ENCODE measurements at regions not wholly inside any gene's neighbourhood (a gene's known extent, or its start where the extent isn't known, plus 50 kb on each side); places are given as distances from the start of the nearest gene placed in this dataset.
"Not testable (repeated sequence)": the region's sequence is repeated elsewhere in the genome, so short reads cannot be mapped to it uniquely, and the experiment has no call there.

DNA sequence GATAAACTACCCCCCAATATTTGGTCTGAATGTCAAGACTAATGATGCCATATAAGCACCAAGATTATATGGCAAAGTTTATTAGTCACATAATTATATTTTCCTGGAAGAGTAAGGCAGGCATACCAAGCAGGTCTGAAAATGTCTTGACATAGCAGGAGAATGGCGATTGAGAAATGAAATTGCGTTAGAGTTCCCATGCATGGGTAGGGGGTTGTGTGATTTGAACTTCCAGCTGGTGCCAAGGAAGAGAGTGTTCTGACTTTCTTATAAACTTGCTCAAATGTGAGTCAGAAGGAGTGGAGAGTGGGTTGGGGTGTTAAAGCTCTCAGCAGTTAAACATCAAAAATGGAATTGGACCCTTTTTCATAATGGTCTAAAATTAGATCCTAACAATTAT, 1200.6 kb upstream of the ACO1 start:
- no peak for DNase-seq

DNA sequence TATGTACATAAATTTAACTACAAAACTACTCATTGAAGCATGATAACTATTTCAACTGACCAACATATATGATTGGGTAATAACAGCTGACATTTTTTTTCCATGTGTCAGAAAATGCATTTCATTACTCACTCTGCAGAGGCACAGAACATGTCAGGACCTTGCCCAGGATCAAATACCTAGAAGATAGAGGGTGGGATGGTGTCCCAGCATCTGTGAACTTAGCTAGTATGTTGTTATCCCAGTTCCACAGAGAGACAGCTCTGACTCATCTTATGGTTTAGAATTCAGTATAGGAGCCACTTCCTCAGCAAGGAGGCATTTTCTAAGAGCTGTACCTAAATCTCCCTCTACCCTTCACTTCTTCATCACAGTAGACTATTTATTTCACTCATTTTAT, 1198.6 kb upstream of the ACO1 start:
- DNase-seq: no peak

DNA sequence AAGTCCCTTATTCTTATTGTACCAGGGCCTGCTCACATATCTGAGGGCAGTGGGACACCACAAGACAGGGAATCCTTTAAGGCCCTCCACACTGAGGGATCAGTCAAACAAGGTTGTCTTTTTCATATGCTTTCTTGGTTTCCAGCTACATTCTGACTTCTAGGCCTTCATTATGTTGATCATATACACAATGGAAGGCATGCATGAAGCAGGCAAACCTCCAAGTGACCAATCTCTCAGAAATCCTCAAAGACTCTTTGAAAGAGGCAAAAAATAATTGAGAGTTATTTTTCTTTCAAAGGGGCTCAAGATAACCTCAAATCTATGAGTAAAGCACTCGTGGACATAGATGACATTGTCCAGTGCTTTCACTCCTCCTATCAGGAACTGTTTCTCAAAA, 1195.9 kb upstream of the ACO1 start:
- DNase-seq: no peak

DNA sequence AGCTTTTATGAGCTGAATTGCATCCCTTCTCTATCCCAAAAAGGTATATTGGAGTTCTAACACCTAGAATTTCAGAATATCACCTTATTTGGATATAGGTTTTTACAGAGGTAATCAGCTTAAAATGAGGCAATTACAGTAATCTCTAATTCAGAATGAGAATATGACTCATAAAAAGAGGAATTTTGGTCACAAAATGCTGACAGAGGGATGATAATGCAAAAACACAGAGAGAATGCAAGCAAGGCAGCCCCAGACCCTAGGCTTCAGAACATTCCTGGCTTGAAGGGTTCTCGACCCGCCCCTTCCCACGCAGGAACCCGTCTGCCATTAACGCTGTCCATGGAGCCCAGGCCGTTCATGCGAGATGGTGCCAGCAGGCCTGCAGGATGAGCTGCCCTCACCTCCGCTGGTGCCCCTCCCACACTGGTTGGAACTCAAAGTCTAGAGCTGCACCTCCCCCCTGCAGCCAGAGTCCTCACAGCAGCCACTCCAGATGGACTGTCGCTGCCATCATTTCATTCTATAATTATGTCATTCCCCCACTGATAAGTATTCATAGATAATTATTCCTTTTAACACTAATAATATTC, 1173.4 kb upstream of the ACO1 start:
- no peak for DNase-seq

DNA sequence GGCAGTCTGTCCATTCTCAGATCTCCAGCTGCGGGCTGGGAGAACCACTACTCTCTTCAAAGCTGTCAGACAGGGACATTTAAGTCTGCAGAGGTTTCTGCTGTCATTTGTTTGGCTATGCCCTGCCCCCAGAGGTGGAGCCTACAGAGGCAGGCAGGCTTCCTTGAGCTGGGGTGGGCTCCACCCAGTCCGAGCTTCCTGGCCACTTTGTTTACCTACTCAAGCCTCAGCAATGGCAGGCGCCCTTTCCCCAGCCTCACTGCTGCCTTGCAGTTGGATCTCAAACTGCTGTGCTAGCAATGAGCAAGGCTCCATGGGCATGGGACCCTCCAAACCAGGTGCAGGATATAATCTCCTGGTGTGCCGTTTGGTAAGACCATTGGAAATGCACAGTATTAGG, 1154.5 kb upstream of the ACO1 start:
- not testable (repeated sequence) for DNase-seq

DNA sequence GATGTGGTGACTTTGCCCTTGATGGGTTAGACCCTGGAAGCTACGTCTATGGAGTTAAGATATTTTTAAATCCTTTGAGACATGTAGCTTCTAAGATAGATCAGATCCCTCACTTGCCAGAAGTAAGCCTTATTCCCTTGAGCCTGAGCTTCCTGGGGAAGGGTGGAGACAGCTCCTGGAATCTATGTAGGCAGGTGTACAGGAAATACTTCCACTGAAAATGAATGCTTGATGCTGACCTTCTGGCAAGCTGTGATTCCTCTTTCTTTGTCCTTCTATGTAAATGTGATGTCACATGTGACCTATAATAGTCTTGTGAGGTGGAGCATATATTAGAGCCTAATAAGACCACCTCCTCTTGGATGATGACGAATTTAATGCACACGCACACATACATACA, 1152.0 kb upstream of the ACO1 start:
- DNase-seq: no peak

DNA sequence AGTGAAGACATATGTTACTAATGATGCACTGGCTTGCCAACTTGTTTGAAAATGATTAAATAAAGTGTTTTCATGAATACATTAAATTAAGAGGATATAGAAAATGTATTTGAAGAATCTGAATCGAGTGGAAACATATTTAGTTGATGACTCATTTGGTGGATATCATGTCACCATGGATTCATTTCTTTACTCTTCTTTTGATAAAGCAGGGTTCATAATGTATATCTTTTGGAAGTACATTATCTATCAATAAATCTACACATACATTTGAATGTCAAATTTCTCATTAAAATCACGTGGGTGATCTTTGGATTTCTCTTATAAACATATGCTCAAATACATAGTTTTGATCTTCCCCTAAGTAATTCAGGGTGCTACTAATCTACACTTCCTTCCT, 1148.1 kb upstream of the ACO1 start:
- no peak for DNase-seq

DNA sequence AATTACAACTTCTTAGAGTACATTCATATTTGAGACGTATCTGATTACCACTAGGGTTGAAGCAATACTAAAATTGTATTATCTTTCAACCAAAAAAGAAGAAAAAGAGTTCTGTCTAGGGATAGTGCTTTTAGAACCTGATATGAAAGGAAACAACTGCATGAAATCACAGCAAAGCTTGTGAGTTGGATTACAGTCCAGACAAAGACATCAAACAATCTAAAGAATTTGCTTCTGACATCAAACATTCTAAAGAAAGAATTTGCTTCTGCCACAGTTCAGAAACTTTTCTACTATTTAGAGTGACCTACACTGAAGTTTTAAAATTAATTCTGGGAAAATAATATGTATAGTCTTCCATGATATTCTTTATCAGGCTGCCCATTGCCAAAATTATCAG, 1141.1 kb upstream of the ACO1 start:
- DNase-seq: no peak

DNA sequence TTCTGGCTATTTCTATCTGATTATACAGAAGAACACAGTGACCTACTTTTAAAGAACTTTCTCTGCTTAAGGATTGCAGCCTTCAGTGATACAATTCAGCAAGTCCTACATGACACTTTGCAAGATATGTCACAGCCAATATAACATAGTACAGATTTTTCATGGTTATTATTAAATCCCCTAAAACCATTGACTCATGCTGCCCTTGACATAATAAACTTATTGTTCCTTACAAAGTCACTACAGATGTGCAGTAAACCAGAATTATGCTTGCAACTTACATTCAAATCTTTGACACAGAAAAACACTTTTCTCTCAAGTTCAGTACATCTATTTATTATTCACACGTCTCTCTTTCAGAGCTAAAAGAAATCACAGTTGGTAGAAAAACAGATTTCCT, 1136.3 kb upstream of the ACO1 start:
- DNase-seq: no peak

DNA sequence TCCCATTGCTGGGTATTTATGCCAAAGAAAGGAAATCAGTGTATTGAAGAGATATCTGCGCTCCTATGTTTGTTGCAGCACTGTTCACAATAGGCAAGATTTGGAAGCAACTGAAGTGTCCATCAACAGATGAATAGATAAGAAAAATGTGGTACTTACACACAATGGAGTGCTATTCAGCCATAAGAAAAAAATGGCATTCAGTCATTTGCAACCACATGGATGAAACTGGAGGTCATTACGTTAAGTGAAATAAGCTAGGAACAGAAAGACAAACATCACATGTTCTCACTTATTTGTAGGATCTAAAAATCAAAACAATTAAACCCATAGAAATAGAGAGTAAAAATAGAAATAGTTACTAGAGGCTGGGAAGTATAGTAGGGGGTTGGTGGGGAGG, 1133.1 kb upstream of the ACO1 start:
- DNase-seq: no peak

DNA sequence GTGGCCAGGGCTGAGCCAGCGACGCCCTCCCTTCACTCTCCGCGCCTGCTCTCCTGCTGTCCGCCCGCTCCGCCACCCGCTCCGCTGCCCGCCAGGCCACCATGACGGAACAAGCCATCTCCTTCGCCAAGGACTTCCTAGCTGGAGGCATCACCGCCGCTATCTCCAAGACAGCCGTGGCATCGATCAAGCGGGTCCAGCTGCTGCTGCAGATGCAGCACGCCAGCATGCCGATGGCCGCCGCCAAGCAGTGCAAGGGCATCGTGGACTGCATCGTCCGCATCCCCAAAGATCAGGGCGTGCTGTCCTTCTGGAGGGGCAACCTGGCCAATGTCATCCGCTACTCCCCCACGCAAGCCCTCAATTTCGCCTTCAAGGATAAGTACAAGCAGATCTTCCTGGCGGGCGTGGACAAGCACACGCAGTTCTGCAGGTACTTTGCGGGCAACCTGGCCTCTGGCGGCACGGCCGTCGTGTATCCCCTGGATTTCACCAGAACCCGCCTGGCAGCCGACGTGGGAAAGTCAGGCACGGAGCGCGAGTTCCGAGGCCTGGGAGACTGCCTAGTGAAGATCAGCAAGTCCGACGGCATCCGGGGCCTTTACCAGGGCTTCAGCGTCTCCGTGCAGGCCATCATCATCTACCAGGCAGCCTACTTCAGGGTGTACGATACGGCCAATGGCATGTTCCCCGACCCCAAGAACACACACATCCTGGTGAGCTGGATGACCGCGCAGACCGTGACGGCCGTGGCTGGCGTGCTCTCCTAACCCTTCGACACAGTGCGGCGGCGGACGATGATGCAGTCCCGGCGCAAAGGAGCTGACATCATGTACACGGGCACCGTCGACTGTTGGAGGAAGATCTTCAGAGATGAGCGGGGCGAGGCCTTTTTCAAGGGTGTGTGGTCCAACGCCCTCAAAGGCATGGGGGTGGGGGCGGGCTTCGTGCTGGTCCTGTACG, 1130.4 kb upstream of the ACO1 start:
- no peak for DNase-seq

DNA sequence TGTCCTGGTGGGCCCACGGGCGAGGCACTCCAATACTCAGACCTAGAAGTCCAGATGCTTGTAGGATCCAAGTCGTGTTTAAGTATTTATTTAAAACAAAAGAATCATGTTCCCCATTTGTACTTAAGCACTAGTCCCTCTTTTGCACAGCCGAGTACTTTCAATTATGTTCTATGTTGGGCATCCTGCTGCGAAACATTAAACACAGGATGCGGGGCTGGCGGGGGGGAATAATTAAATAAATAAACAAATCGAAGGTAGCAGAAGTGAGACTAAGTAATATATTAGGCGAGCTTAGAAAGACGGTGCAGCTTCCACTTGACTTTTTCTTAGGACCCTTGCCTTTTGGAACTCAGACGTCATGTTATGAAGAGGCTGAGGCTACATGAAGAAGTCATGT, 1129.2 kb upstream of the ACO1 start:
- peak in 2 of 3 experiments; percentile 38 to 88 for DNase-seq

DNA sequence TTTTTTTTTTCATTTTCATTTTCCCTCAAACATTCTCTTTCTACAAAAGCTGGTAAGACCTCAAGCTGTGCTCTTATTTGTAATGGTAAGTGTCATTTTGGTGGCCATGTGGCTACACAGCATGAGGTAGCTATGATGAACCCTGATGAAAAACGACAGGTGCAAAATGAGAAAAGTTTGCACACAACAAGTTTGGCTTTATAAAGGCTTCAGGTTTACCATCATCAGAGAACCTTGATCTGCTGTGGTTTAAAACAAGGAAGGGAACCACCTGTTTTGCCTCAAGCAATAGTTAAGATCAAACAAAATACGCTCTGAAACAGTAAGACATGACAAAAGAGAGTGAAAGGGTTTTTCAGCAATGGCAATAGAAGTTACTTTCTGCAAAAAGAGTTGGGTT, 1124.6 kb upstream of the ACO1 start:
- peak in 2 of 3 experiments; percentile 47 to 87 for DNase-seq

DNA sequence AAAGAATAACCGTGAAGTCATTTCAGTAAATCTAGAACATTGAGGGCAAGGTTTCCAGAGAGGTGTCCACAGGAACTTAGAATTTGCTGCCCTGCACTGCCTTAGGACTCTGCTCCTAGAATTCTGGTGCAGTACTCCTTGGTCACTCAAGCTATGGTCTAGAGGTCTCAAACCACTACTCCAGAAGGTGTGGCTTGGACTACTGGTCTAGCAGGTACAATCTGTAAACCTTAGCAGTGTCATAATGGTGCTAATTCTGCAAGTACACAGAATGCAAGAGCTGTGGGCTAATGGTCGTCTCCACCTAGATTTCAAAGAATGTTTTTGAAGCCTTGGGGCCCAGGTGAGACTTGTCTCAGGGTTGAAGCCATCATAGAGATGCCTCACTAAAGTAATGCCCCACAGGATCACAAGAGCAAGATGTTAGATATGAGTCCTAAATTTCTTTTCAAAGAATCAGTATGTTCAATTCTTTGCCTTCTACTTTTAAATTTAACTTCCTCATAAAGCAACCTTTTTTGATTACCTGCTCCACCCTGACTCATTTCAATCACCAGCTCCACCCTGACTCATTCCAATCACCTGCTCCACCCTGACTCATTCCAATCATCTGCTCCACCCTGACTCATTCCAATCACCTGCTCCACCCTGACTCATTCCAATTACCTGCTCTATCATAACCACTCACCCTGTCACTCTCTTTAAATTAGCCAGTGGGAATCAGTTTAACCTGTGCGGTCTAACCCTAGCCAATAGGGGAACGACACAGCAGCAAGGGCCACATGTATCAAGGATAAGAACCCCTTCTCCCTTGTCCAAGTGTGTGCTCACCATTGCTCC, 1111.8 kb upstream of the ACO1 start:
- no peak for DNase-seq

DNA sequence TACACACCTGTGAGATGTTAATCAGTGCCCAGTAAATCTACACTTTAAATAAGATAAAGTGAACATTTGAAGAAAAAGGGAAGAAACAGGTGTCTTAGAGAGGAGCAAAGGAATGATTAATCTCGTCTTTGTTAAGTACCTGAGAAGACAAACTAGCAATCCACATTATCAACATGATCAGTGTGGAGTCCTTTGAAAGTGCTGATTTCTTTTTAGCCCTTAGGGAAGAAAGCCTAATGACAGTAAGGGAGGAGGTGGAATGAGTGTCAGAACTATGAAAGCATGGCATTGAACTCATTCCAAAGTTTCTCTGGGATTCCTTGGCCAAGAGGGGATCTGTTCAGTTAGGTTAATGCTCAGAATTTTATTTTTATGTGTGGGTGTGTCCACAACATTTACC, 1109.0 kb upstream of the ACO1 start:
- no peak for DNase-seq

DNA sequence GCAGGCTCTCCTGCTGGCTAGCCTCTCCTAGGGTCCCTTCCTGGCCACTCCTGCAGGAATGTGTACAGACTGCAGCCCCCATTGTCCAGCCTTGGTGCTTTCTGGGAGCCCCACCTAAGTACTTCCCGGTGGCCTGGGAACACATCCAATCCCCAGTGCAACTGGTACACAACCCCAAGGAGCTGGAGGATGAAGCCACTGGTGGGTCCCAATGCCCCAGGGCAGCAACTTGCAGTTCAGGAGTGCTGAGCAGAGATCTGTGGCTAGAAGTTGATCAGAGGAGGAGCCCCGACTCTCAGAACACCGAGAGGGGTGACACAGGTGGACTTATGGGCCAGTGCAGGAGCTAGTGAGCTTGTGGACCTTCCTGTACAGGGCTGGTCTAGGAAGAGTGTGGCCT, 1093.7 kb upstream of the ACO1 start:
- no peak for DNase-seq

DNA sequence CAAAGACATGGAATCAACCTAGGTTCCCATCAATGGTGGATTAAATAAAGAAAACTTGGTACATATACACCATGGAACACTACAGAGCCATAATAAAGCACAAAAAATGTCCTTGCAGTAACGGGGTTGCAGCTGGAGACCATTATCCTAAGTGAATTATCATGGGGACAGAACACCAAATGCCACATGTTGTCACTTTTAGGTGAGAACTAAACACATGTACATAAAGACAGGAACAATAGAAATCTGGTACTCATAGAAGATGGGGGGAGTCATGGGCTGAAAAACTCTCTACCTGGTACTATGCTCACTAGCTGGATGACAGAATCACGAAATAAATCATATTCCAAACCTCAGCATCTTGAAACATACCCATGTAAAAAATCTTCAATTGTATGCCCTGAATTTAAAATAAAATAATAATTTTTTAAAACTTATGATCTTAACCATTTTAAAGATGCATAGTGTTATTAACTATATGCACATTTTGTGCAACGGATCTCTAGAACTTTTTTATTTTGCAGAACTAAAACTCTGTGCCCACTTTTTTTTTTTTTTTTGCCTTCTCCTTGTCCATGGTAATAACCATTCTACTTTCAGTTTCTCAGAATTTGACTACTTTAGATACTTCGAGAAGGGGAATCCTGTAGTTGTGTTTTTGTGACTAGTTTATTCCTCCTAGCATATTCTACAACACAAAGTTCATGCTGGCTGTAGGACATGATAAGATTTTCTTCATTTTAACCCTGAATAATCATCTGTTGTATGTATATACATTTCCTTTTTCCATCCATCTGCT, 1081.6 kb upstream of the ACO1 start:
- no peak for DNase-seq

DNA sequence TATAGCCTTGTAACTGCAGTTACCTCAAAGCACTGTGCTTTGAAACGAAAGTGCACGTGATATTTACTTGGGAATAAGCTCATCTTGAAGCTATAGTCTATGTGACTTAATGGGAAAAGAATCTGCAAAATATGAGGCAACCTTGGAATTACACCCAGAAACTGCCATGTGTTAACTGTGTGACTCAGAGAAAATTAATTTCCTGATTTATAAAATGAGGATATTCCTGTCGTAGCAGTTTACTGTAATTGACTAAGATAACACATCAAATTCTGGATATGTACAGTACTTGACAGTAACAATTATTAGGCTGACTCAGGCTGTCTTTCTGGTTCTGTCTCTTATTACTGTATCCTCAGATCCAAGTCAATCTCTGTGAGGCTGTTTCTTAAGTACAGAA, 1079.9 kb upstream of the ACO1 start:
- peak in 1 of 3 experiments; percentile 46 for DNase-seq

DNA sequence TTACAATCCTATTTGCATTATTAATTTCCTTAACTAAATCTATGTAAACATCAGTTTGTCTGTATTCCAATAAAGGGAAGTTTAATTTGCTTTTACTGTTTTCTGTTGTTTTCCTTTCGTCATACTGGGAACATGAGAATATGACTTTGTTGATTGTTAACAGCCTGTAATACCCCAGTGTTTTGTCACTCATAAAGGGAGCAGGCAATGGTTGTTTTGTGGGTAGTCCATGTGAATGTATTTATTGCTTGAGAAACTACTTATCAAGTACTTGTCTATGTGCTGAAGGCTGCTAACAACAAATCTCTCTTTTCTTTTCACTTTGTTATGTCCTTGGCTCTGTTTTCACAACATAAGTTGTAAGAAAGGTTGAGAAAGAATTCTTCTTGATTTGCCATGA, 1070.2 kb upstream of the ACO1 start:
- DNase-seq: no peak

DNA sequence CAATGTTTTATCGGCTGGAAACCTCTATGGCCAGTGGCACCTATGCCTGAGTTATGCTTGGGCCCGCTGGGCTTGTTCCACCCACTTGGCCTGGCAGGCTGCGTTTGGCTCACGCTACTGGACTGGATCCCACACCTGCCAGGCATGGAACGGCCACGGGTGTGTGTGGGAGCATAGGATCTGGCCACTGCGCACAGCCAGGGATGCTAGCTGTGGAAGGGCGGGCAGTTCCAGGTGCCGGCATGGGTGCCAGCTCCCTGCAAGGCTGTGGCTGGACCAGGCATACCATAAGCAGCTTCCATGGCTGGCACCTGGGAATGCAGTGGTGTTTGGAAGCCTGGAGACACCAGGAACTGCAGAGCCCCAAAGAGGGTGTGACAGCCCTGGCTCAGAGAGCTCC, 1063.9 kb upstream of the ACO1 start:
- no peak for DNase-seq

DNA sequence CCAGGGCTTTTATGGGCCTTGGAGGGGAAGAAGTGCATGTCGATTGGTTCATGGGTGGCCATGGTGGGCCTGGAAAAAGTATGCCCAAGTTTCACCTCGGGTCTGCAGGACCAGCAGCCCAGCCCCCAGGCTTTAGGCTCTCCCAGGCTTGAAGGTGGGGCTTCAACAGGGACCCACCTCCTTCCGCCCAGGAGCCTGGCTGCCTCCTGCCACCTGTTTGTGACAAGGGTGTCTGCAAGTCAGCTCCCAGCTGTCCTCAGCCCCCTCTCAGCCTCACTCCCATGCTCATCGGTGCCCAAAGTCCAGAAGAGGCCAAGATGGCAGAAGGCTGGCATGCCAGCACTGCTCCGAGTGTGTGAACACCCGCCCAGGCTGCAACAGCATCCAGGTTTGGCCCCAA, 1063.2 kb upstream of the ACO1 start:
- DNase-seq: no peak

DNA sequence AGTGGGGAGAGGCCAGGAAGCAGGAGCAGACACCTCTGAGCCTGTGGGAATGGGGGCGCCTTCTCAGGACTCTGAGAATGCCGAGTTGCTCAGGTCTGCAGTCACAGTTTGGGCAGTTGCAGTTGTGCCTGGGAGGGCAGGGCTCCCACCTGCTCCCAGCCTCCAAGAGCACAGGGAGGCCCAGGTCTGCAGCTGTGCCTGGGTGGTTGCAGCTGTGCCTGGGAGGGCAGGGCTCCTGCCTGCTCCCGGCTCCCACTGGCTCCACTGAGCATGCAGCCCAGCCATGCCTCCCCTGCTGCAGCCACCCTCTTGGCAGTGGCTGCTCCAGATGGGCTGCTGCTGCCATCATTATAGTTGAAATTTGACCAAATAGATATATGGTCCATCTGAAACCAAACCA, 1062.8 kb upstream of the ACO1 start:
- no peak for DNase-seq
